ENCODE measurements at regions not wholly inside any gene's neighbourhood (a gene's known extent, or its start where the extent isn't known, plus 50 kb on each side); places are given as distances from the start of the nearest gene placed in this dataset.

DNA sequence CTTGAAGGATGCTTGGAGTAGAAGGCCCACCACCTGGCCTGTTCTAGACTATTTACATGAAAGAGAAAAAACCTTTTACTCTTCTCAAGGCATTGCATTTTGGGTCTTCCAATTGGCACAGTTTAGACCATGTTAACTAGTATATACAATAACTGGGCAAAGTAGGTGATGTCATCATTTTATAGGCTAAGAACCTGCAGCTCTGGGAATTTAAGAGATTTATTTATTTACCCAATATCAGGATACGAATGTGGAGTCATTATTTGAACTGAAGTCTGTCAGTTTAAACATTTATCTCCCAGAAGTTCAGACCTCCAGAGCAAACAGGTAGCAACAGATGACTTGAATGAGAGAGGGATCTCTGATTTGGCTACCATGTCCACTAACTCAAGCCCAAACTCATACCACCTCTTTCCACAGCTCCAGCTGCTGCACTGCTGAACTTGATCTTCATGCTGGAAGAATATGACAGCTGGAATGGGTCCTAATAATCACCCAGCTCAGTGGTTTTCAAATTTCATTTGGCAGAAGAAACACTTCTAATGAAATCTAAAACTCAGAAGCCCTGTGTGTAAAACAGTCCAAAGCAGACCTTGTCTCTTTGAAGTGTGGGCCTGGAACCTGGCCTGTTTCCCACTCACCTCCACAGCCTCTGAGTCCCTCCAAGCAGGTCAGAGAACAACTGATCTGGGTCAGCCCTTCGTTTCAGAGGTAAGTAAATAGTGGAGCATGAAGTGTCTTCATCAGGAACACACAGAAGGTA lies 179.2 kb downstream of the EMP1 start:
- DNase-seq: no peak

DNA sequence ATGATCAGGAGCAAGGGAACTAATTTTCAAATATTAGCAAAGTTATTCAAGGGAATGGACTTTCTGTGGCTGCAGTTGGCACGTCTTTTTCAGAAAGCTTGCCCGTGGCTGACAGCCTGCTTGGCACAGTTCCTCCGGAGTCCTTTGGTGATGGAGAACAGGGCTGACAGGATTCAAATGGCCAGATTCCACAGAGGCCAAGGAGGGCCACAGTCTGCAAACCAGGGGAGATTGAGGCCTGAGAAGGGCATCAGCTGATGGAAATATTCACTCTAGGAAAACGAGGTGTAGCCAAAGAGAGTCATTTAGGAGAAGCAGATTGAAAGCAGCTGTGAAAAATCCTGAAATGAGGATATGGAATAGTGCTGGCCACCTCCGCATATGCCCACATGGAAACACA lies 178.3 kb downstream of the EMP1 start:
- no peak for DNase-seq

DNA sequence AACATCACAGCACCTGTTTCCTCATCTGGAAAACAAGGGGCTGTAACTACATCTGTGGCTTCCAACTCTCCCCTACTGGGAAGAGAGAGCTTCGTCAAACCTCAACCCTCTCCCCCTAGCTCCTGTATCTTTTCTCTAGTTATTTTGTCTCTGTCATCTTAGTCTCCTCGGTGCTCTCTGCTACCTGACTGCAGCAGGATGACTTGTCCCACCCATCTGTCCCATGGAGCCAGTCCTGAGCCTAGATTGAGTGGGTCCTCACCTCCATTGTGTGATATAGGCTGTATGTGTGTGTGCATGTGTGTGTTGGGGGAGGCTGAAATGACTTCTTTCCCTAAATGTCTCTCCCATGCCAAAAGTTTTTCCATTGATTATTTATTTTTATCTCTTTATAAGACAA lies 177.3 kb downstream of the EMP1 start:
- DNase-seq: no peak

DNA sequence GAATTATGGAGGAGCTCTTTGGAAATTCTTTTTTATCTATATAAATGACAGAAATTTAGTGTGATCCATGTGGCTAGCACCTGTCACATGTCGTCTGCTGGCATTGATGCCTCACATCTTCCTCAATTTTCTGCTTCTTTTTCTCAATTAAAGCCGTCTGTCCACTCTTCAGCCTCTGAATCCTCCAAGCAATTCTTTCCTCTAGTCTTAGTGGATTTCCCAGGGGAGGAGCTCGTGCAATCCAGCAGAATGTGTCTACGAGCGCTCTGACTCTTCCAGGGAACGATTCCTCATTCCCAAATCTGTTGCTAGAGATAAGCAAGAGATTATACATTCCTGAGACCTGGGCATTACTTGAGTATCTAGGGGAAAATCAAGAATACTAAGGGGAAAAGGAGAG lies 176.6 kb downstream of the EMP1 start:
- DNase-seq: no peak

DNA sequence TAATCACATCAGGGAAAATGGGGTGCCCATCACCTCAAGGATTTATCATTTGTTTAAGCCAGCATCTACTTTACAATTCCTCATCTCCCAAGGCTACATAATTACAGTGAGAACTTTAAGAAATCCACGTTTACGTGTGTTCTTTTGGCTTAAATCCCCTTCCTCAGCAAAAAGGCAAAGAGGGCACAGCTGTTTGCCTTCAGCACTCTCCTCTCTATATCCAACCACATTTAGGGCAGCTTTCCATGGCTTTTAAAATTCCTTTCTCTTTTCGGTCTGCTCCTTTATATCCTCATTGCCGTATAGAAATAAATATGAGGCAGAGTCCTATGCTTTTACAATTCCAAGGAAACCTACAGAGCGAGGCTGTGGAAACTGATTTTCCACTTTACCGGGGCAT lies 175.9 kb downstream of the EMP1 start:
- no peak for DNase-seq

DNA sequence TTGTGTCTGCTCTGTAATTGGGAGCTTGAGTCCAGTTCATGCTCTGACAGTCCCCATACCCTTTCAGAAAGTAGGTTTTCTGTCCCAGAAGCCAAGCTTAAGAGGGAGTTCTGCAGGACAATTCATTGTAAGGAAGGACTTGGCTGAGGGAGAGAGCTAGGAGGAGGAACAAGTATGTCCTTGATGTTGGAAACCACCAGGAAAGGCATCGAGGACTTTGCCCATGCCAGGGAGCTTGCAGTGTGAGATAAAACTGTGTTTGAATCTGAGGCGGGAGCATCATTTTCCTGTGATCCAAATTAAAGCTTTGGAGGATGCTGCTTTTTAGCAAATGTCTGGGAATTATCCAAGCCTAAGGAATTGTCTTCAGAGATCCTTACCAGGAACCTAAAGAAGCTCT lies 175.3 kb downstream of the EMP1 start:
- no peak for DNase-seq

DNA sequence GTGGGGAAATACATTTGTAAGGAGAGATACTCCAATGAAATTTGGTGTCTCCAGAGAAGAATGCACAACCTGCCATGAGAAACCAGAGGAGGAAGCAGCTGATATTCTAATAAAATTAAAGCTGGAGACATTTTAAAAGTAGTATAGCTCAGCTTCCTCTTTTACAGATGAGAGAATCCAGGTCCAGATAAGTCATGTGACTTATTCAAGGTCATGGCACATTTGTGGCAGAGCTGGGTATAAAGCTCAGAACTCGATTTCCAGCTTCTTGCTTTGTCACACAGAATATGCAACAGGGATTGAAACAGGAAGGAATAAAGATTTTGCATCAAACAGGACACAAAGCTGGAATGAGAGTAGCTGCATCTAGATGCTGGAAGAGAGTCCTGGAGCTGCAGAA lies 174.8 kb downstream of the EMP1 start:
- no peak for DNase-seq

DNA sequence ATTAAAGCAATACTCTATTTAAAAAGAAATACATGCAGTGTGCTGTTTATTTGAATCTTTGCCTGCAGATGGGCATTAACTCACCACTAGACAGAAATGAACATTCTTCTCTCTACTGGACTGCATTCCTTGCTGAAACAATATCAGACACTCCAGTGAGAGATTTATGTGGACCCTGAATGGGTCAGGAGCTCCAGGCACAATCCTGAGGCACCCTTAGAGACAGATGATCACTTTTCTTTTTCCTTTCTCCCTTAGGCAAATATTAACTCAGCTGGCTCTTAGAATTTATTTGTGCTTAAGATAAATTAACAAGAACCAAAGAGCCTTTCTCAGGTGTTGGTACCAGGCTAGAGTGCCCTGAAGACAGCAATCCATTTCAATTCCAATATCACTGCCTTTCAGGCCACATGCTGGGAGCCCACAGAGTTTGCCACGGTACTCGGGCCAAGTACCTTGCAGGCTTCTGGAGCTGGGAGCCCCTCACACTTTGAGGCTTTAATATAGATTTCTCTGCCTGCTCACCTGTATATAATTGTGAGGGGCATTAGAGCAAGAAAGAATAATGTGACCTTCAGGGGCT lies 173.0 kb downstream of the EMP1 start:
- no peak for DNase-seq

DNA sequence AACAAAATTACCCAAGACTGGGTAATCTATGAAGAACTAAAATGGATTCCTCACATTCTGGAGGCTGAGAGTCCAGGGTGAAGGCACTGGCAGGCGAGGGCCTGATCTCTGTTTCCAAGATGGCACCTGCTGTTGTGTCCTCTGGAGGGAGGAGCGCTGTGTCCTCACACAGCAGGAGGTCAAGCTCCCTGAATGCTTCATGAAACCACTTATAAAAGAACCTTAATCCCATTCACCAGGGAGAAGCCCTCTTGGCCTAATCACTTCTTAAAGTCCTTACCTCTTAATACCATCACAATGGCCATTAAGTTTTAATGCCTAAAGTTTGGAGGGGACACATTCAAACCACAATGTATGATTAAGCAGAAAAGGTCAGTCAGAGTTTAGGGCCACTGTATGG lies 172.4 kb downstream of the EMP1 start:
- DNase-seq: no peak

DNA sequence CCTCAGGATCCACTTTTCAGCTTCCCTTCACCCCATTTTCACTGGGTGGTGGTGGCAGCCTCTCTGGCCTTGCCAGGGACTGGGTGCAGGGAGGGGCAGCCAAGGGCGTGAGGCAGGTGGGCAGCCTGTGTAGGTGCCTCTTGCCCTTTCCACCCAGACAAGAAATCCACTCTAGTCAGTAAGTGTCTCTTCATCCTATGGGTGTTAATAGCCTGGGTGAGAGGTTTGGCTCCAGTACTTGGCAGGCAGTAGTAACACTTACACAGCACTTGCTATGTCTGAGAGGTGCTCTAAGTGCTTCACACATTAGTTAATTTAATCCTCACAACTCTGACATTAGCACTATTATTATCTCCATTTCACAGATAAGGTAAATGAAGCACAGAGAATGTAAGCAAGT lies 171.9 kb downstream of the EMP1 start:
- DNase-seq: no peak

DNA sequence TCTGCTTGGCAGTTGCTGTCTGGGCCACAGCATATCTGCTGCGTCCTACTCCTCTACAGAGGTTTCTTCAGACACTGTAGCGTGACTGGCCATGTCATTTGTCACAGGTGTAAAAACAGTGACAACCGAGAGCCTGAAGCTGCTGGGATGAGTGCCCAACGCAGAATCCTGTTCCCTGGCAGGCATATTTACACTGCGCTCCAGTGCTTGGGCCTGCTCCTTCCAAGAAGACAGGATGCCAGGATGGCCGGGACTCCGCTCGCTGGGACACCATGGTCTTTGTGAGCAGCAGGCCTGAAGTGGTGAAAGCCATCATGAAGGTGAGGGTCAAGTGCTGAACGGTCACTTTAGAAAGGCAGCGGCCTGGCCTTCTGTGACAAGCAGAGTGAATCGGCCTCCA lies 171.4 kb downstream of the EMP1 start:
- no peak for DNase-seq

DNA sequence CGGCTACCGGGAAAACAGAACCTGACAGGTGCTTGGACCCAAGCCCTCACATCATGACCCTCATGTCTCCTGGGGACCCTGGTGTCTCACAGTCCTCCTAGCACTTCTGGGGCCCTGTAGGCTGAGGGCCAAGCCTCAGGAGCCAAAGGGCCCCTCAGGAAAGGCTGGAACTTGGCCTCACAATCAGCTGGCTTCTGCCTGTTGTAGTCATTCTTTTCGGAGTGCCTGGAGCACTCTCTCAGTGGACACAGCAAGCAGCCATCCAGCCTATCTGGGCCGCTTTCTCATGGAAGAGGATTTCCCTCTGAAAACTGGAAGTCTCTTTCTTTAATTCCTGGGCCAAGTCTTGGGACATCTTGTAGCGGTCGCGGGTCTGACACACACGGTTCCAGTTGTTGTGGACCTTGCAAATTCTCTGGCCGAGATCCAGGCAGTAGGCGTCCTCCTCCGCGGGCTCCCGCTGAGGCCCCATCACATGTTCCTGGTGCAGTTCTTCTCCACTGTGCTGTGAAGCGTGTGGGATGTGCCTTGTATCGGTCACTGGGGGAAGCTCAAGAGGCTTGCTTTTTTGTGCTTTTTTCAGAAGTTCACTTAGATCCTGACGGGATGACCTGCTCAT lies 169.3 kb downstream of the EMP1 start:
- DNase-seq: no peak

DNA sequence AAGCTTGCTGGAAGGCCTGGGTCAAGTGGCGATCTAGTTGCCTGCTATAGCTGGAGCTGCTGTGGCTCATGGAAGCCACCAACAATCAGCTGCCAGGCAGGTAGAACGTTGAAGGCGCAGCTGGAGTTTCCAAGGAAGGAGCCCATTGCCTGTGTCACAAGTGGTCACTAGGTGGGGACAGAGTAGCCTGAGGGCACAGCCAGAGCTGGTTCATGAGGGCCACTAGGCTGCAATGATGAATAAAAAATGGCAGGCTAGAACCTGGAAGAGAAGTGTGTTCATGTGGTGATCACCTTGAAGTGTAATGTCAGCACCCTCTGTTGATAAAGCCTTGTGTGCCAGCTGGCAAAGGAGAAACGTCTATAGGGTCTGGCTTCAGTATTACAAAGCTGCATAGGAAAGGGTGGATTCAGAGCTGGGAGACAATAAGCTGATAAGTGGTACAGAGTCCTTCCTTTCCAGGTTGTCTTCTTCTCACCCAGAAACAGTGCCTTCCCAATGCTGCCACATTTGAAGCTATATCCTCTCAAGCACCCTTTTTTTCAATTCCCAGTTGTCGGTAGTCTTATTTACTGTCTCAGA lies 165.8 kb downstream of the EMP1 start:
- peak; percentile 59 to 71 for DNase-seq

DNA sequence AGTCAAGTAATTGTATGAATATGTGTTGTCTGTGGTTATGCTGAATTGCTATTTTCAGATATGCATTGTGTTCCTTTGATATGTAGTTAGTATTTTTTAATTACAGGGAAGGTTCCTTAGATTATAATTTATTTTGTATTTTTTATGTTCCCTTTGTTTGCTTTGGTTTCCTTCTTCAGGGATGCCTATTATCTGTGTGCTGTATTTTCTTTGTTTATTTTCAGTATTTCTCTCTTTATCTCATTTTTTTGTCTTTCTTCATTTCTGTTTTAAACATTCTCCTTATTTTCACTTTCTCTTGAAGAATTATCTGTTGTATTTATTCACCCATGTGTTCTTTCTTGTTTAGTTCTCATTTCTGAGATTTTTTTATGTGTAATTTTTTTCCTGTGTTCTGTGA lies 163.1 kb downstream of the EMP1 start:
- no peak for DNase-seq

DNA sequence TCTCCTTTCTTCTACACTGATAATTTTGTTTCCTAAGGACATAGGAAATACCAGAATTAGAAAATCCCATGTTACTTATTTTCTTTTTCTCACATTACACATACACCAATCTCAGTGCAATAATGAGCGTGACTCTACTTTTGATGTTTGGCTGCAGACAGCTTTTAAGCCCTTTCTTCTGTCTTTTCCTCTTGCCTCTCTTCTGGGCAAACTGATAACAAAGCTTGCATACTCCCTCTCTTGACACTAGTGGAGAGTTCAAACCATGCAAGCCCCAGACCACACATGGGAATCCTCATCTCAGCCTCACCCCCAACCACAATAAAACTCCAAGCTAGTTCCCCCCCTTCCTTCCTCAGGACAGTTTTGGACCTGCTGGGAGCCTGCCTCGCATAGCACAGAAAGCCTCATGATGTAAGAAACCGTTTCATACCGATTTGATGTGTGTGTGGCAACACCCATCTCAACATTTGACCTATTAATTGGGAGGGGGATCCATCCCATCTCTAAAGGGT lies 161.9 kb downstream of the EMP1 start:
- no peak for DNase-seq

DNA sequence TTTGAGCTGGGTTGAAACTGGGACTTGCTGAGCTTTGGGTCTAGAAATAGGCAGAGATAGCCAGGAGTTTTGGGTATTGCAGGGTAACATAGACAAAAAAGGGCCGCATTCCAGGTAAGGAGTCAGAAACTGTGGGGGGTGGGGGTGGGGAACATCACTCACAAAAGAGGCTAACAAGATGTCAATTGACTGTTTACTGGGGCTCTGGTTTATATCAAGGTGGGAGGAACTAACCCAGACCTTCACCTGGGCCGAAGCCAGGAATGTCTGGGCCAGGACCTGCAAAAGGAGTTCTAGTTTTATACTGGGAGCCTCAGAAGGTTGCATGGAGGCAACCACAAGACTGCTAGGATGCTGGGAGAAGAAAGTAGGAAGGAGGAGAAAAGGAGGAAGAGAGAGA lies 154.4 kb downstream of the EMP1 start:
- no peak for DNase-seq

DNA sequence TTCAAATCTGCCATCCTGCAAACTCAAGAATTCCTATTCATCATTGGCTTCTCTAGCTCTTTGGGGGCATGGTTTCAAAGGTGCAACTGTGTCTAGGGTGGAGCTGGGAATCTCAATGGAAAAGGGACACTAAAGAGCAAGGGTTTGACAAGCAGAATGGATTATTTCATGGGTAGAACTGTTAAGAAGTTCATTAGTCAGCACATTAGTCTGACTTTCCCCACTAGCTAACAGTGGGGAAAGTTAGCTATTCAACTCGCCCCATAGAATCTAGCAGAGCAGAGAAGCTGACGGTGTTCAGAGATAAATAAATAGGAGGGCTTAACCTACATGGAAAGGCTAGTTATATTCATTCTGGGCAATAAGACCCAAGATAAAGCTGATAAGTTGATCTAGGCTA lies 153.9 kb downstream of the EMP1 start:
- DNase-seq: no peak

DNA sequence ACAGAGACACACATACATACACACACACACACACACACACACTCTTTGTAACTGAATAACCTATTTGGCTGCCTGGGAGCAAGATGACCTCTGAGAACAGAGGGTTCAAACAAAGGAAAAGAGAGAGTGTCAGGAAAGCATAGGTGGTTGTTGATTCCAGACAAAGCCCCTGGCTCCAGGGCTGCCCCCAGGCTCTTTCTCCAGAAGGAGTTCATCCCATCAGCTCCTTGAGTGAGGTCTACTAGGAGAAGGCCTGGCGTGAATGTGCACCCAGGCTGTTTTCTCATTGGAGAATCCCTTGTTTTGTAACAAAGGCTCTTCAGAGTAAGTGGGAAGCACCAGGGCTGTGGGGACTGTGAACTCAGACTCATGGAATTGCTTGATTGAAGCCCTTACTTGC lies 151.9 kb downstream of the EMP1 start:
- DNase-seq: no peak

DNA sequence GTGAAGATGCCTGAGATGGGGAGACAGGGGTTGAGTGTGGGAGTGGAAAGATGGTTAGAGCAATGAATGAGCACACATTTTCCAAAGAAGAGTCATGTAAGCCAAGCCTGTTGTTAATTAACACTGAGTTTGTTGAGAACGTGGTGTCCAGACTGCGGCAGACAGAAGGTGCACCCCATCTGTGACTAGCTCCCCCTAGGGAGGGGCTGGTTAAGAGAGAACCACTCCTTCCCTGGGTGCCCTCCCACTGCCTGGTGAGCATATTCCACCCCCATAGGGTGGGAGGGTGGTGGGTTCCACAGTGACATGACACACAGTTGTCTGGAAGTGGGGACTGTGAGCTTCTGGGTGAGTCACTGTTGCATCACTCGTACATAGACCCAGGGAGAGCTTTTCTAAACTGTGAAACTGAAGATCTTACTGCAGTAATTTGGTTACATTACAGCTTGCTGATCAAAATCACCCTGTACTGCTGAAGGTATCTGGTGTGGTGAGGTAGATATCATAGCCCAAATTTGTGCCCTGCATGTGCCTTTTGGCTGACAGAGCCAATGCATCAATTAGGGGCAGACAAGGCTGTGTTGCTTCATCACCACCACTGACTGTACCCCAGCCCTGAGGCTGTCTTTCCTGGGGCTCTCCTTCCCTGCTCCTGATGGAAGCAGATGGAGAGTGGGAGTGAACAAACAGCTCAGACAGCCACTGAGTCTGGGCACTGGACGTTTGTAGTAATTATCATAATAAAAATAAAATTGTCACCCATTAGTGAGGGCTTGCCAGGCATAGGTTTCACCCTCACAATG lies 150.9 kb downstream of the EMP1 start:
- peak; percentile 65 to 76 for DNase-seq

DNA sequence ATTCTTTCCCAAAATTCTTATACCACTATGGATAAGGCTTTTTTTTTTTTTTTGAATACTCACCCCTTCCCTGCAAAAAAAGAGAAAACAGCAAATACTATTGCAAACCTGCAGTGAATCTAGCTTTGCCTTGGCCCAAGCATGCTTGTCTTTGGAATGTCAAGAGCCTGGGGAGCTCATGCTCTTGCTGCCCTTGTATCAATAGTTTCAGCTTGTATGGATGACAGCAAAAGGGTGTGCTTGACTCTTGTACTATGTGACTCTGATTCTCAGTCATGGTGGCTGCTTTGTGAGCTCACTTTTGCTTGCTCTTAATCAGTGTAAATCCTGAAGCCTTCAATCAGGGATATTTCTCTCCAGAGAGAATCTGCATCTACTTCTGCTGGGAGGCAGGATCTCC lies 149.2 kb downstream of the EMP1 start:
- DNase-seq: no peak

DNA sequence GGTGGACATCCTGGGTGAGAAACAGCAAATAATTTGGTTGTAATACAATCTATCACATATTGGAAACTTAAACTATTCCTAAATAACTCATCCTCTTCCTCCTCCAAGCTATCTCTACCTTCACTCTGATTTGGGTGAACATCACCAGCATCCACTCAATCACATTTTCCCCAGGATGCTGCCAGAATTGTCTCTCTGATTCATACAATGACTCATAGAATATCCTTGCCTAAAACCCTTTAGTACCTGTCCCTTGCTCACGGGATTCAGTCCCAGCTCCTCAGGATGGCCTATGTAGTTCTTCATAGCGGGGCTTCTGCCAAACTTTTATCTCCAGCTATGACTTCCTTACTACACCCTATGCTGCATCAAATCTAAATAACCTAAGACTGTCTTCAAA lies 146.8 kb downstream of the EMP1 start:
- no peak for DNase-seq

DNA sequence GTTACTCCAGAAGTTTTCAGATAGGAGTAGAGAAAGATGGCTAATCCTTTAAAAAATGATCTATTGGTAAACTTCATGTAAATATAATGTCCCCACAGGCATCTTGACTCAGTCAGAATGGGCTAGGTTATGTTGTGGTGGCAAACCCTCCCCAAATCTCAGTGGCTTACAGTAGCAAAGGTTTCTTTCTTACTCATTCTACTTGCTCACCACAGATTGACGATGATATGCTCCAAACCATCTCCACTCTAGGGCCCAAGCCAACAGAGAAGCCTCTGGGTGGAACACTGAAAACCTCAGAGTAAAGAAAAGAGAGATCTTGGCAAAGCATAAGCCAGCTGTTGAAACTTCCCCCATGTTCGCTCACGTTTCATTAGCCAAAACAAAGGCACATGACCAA lies 146.4 kb downstream of the EMP1 start:
- DNase-seq: peak; percentile 30 to 52

DNA sequence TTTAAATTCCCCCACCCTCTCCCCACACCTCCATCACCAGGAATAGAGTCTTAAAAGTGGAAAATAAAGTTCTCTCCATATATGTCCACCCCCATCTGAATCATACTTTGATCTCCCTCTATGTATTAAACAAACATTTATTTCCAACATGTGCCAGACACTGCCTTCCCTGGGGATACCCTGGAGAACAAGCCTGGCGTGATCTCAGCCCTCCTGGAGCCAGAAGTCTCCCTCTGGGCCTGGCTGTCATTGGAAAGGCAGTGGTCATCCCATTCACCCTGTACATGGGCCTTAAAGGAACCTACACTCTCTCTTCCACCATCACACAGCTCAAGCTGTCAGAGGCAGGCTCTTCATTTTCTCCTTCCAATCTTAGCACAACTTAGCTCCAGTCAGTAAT lies 143.6 kb downstream of the EMP1 start:
- DNase-seq: no peak

Measured in activated CD4-positive, alpha-beta T cell treated with anti-CD3 and anti-CD28 coated beads, Interleukin-2, amount 50 U/mL, for 48 hours (primary cell).